ENCODE measurements at regions not wholly inside any gene's neighbourhood (a gene's known extent, or its start where the extent isn't known, plus 50 kb on each side); places are given as distances from the start of the nearest gene placed in this dataset.

DNA sequence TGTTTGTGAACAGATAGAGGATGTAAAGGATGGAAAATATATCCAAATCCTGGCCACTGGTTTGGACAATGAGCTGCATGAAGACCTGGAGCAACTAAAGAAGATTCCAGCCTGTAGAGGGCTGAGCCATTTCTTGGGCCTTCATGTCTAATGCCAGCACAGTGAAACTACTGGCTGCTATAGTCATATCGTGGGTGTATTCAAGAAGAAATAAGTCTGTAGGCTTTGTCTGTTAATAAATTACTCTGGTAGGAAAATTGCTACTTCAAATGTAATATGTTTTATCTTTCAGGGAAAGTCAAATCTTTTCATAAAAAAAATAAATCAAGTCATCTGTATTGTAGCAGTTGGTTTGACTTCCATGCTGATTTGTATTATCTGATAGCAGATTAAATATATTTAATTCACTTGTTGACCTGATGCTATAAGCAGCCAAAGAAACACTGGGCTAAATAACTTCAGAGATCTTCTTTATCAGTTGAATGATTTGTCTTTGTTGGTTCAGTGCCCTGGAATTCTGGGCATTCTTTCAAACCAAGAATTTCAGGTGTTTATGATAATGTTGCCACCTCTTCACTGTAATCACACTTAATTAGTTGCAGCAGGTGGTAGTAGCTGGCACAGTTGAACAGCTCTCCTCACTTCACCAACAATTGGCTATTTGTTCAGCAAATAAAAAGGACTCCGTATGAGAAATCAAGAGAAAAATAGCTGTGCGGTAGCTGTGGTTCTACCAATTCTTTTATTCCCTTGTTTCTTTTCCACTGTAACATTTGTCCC, 1109.5 kb downstream of the NSUN3 start:
- Histone ChIP-seq H3K79me2 (ENCODE audit: control insufficient read depth, insufficient read depth, low read length) (no peaks in the 10 kb centered on the region), H3K4me3 (no peak overlapping the region), H3K9me3 (replicated peaks; ENCODE audit: control insufficient read depth, insufficient read depth, low read depth, low read length) (no peaks in the 10 kb centered on the region), H3K36me3 (ENCODE audit: control insufficient read depth, insufficient read depth, low read length) (no peaks in the 10 kb centered on the region), H3K4me1 (replicated peaks in 1 of 2; ENCODE audit: control insufficient read depth in 2 of 2, insufficient read depth in 2 of 2, low read length in 2 of 2) (no peaks in the 10 kb centered on the region), H4K20me1 (replicated peaks; ENCODE audit: control insufficient read depth, insufficient read depth, low read length) (no peaks in the 10 kb centered on the region), H3K9ac (ENCODE audit: insufficient read depth in 1 of 2, low read depth in 2 of 2, low read length in 2 of 2) (no peak overlapping the region), H3K9me1 (ENCODE audit: control insufficient read depth, insufficient read depth, low read length) (no peaks in the 10 kb centered on the region), H3K27ac (ENCODE audit: extremely low read depth, low read depth, low read length) (no peak overlapping the region), H2AFZ (ENCODE audit: low read depth, low read length) (no peak overlapping the region), H3K4me2 (ENCODE audit: insufficient read depth, low read length) (no peak overlapping the region), H3K27me3 (ENCODE audit: control insufficient read depth in 2 of 2, insufficient read depth in 2 of 2, low read length in 2 of 2) (no peaks in the 10 kb centered on the region)
- intact Hi-C loops (cut with micrococcal nuclease) (no loop called here), in situ Hi-C loops (cut with MboI) (no loop called here)
- TF ChIP-seq HOXB6 (CRISPR knock-in tag; IDR thresholded peaks at IDR 0.05; ENCODE audit: borderline replicate concordance) (no peak), ZFX (CRISPR knock-in tag; IDR thresholded peaks at IDR 0.05) (no peak), CHD4 (IDR thresholded peaks at IDR 0.05; ENCODE audit: insufficient read depth, insufficient replicate concordance, low read depth, low read length, poor library complexity, severe bottlenecking) (no peak), ZNF347 (CRISPR knock-in tag; IDR thresholded peaks at IDR 0.05; ENCODE audit: low read depth) (no peak), ZNF57 (CRISPR knock-in tag; IDR thresholded peaks at IDR 0.05) (no peak)
- TF ChIP-seq, protein P1, sequence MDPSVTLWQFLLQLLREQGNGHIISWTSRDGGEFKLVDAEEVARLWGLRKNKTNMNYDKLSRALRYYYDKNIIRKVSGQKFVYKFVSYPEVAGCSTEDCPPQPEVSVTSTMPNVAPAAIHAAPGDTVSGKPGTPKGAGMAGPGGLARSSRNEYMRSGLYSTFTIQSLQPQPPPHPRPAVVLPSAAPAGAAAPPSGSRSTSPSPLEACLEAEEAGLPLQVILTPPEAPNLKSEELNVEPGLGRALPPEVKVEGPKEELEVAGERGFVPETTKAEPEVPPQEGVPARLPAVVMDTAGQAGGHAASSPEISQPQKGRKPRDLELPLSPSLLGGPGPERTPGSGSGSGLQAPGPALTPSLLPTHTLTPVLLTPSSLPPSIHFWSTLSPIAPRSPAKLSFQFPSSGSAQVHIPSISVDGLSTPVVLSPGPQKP (CRISPR knock-in tag; IDR thresholded peaks at IDR 0.05): no peak
- TF ChIP-seq, protein P2, sequence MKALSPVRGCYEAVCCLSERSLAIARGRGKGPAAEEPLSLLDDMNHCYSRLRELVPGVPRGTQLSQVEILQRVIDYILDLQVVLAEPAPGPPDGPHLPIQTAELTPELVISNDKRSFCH (CRISPR knock-in tag; IDR thresholded peaks at IDR 0.05): no peak
- TF ChIP-seq, protein P2 (tag; IDR thresholded peaks at IDR 0.05): no peak
- BruUV-seq (replicated peaks): no TSS peak
- ATAC-seq (no peak), FAIRE-seq (no peak), DNase-seq (ENCODE audit: extremely low read depth in 1 of 4, low spot score in 3 of 4) (no peak)
- 4% methylated on average over 3 of the region's 3 CpGs for WGBS (ENCODE audit: insufficient coverage, low coverage, missing lambda C conversion rate)
- ChIA-PET POLR2A (no interaction called here), CTCF (ENCODE audit: low intra/inter-chr PET ratio) (no interaction called here)

All from K562 (cell line).